SK-N-MC (cell line): ENCODE measurements at regions not wholly inside any gene's neighbourhood (a gene's known extent, or its start where the extent isn't known, plus 50 kb on each side); places are given as distances from the start of the nearest gene placed in this dataset.

Source experiments
- EZH2 ChIP-seq: fragments of 200-600 bp; sonication (generic); IDR thresholded peaks from one replicate; pipeline ENCODE4 v1.6.1; 2017; ENCODE audit warnings: antibody characterized with exemption
- POLR2AphosphoS5 ChIP-seq: IDR thresholded peaks from 2 replicates; pipeline ENCODE4 v1.6.1; 2012; ENCODE audit warnings: mild to moderate bottlenecking, low read depth, low read length, borderline replicate concordance

DNA sequence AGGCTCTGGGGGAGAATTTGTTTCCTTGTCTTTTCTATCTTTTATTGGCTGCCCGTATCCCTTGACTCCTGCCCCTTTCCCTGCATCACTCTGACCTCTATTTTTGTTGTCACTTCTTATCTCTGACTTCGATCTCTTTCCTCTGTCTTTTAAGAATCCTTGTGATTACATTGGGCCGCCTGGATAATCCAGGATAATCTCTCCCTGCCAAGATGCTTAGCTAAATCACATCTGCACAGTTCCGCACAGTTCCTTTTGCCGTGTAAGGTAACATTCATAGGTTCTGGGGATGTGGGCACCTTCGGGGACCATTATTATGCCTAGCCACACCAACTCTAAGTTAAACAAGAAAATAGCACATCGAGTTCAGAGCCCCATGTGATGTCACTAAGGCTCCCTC is 103.0 kb upstream of the DPPA4 start:
- no peak for TF ChIP-seq EZH2
- TF ChIP-seq POLR2AphosphoS5: no peak
